HEK293T (cell line): ENCODE measurements at regions not wholly inside any gene's neighbourhood (a gene's known extent, or its start where the extent isn't known, plus 50 kb on each side); places are given as distances from the start of the nearest gene placed in this dataset.

Source experiments
- FOXA1 ChIP-seq: fragments of 450-650 bp; IDR thresholded peaks from 2 replicates; pipeline ENCODE4 v1.6.1; 2016; ENCODE audit warnings: mild to moderate bottlenecking
- HDGF ChIP-seq: fragments of 450-650 bp; IDR thresholded peaks from 2 replicates; pipeline ENCODE4 v1.6.1; 2017; ENCODE audit warnings: antibody characterized with exemption, borderline replicate concordance
- NFRKB ChIP-seq: fragments of 450-650 bp; IDR thresholded peaks from 2 replicates; pipeline ENCODE4 v1.6.1; 2016; ENCODE audit warnings: mild to moderate bottlenecking, moderate library complexity
- SUZ12 ChIP-seq: fragments of 450-650 bp; IDR thresholded peaks from 2 replicates; pipeline ENCODE4 v1.6.1; 2016; ENCODE audit warnings: mild to moderate bottlenecking
- ZNF384 ChIP-seq: fragments of 450-650 bp; IDR thresholded peaks from 2 replicates; pipeline ENCODE4 v1.6.1; 2016

DNA sequence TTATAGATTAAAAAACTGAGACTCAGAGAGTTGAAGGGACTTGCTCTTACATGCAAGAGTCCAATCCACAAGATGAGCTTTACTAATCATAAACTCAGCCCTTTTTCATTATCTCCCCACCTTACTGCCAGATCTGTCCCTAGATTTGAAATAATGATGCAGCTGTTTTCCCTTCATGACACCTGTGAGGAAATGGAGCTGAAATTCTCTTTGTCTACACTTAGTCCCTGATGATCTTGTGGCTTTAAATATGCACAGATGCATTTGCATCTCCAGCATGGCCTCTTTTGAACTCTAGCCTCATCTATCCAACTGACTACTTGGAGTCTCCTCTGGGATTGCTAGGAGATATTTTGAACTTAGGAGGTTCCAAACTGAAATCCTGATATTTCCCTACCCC is 188.9 kb upstream of the AFF2 start:
- TF ChIP-seq FOXA1 (no peak), HDGF (no peak), ZNF384 (no peak), SUZ12 (no peak), NFRKB (no peak)
